ENCODE measurements at regions not wholly inside any gene's neighbourhood (a gene's known extent, or its start where the extent isn't known, plus 50 kb on each side); places are given as distances from the start of the nearest gene placed in this dataset.

DNA sequence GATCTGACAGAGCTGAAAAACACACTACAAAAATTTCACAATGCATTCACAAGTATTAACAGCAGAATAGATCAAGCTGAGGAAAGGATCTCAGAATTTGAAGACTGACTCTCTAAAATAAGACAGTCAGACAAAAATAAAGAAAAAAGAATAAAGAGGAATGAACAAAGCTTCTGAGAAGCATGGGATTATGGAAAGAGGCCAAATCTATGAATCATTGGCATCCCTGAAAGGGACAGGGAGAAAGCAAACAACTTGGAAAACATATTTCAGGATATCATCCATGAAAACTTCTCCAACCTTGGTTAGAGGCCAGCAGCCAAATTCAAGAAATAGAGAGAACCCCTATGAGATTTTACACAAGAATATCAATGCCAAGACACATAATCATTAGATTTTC lies 804.8 kb upstream of the IGFBP3 start:
- TF ChIP-seq, protein P1, sequence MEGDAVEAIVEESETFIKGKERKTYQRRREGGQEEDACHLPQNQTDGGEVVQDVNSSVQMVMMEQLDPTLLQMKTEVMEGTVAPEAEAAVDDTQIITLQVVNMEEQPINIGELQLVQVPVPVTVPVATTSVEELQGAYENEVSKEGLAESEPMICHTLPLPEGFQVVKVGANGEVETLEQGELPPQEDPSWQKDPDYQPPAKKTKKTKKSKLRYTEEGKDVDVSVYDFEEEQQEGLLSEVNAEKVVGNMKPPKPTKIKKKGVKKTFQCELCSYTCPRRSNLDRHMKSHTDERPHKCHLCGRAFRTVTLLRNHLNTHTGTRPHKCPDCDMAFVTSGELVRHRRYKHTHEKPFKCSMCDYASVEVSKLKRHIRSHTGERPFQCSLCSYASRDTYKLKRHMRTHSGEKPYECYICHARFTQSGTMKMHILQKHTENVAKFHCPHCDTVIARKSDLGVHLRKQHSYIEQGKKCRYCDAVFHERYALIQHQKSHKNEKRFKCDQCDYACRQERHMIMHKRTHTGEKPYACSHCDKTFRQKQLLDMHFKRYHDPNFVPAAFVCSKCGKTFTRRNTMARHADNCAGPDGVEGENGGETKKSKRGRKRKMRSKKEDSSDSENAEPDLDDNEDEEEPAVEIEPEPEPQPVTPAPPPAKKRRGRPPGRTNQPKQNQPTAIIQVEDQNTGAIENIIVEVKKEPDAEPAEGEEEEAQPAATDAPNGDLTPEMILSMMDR (IDR thresholded peaks at IDR 0.05; ENCODE audit: insufficient read depth, low read depth, low read length), result no peak
- no peak for TF ChIP-seq EZH2 (IDR thresholded peaks at IDR 0.05; ENCODE audit: insufficient read depth, low read length)
